GM21786 (cell line): ENCODE measurements at regions not wholly inside any gene's neighbourhood (a gene's known extent, or its start where the extent isn't known, plus 50 kb on each side); places are given as distances from the start of the nearest gene placed in this dataset.

Experiments
- ATAC-seq: cut with Tn5 transposase; IDR thresholded peaks from one replicate; pipeline ENCODE4 v1.9.1; 2021; ENCODE audit not compliant: unreplicated experiment

- ATAC-seq: no peak
These were observed 87.9 kb upstream of the SPRY1 start for GRCh38 chr4:123308667-123309066.

DNA sequence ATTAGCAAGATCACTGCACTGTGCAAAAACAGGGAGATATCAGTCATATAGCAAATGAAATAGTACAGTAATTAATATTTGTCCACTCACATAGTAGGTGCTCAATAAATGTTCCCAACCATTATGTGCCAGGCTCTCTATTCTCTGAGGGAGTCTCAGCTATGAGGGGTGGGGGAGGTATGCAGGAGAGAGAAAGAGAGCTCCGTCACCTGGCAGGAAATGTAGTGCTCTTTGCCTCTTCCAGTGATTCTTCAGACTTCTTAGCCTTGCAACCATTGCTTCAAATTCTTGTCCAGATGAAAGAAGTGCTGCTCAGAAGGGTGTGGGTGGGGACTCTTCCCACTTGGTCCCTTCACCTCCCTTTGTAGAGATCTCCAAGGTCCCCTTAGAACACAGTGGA is 84.5 kb upstream of the SPRY1 start:
- ATAC-seq: no peak

- no peak for ATAC-seq
These were observed 83.5 kb upstream of the SPRY1 start for GRCh38 chr4:123312951-123313592.

DNA sequence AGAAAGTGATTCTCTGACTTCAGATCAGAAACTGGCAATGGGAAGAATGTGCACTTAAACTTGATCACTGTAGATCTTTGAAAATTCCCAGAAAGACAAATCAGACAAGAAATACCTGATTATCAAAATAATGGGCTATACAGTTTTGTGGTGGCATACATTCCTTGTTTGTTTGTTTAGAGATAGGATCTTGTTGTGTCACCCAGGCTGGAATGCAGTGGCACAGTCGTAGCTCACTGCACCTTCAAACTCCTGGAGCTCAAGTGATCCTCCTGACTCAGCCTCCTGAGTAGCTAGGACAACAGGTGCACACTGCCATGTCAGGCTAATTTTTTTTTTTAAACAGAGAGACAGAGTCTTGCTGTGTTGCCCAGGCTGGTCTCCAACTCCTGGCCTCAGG is 81.0 kb upstream of the SPRY1 start:
- ATAC-seq: no peak

DNA sequence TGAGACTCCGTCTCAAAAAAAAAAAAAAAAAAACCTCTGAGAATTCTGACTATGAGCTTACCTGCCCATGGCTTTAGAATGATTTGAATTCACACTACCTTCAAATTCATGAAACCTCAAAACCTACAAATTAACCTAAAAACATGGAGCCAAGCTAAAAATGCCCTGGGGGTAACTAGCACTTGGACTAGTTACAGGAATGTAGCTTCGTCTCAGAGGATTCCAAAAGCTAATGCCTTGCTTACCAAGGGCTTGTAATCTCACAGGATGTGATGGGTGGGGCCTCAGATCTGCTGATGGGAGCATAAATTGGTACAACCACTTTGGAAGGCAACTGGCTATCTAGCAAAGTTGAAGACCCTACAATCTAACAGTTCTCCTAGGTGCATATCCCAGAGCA is 79.4 kb upstream of the SPRY1 start:
- ATAC-seq: no peak

DNA sequence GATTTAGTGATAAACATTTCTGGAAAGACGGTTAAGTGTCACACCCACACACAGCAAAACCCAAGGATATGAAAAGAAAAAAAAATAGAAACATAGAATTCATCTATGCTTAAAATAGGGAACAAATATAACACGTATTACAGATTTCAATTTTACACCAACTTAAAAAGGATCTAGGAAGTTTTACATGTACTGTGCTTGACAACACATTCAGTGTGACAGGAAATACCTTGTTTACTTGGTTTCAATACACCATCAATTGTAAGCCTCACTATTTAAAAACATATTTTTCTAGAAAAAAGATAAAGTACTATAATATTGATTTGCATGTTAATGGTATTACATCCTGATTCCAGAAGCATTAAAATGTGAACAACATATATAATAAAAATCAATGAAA is 77.0 kb upstream of the SPRY1 start:
- peak; percentile 69 for ATAC-seq

DNA sequence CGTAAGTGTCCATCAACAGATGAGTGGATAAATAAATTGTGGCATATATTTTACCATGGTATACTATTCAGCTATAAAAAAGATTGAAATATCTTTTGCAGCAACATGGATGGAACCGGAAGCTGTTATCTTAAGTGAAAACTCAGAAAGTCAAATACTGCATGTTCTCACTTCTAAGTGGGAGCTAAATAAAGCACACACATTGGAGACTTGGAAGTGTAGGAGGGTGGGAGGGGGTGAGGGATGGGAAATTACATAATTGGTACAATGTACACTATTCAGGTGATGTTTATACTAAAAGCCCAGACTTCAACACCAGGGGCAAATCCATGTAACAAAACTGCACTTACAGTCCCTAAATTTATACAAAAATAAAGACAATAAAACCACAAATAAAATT is 72.6 kb upstream of the SPRY1 start:
- no peak for ATAC-seq

GRCh38 chr4:123325241-123325681 is 71.3 kb upstream of the SPRY1 start:
- ATAC-seq: peak; percentile 98

DNA sequence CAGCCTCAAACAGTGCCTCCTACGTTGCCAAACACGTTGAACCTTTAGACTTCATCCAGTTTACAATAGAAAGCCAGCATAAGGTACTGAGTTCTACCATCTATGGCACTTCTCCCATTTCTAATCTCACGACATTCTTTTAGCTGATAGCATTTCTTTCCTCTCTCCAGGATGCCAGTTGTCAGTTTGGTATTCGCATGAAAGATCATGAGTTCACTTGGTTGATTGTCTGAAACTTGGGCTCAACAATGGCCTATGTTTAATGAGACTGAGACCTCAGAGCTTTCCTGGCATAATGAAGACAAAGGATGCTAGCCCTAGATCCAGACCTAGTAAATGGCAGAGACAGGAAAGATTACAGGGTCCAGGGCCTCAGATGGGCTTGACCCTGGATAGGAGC is 69.2 kb upstream of the SPRY1 start:
- no peak for ATAC-seq

- no peak for ATAC-seq
These were observed 68.7 kb upstream of the SPRY1 start for GRCh38 chr4:123327846-123328429.

DNA sequence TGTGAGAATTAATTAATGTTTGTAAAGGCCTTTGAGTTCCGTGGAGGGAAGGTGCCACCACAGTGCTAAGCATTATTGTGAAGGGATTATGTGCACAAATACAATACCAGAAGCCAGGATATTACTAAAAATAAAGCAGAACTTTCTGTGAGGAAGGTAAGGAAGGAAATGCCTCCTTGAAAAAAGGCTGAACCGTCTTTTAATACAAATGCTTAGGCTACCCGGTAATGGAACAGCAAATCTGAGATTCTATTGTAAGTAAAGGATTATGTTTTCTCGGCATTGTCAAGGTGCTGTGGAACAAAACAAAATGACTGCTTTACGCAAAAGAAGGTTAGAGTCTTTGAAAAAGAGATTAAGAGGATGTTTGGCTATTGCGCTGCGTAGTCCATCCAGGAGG is 57.9 kb upstream of the SPRY1 start:
- ATAC-seq: no peak

DNA sequence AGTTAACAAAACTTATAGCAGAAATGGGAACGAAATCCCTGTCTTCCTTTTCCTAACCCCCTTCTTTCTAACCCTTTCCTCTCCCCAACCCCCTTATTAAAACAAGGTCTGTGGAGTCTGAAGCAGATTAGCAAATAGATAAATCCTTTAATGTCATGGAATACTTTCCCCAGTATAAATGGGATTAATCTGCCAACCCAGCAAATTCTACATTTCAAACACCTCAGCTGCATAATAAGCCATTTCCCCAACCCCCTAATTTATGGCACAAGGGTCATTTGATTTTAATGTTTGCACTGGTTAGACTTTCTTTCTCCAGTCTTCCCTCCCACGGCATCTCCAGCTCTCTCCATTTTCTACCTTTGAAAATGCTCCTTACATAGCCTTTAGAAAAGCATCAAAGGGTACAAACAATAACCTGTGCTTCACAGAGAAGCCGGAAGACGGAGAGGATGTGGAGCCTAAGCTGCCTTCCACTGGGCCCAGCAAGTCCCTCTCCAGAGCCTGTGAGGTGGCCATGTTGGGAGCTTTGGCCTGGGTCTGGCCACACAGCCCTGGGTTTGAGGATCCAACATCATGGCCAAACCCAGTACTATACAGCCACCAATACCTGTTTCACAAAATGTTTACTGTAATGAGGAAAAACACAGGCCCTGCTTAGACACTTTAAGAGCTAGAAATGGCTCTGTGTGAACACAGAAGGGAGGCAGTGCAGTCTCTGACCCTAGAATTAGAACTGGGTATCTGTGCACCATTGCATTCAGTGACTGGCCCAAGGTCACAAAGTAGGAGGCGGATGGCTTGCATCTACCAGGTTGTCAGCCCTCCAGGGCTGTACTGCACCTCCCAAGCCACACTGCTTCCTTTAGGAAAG is 56.9 kb upstream of the SPRY1 start:
- no peak for ATAC-seq

GRCh38 chr4:123340381-123340701 is 56.3 kb upstream of the SPRY1 start:
- ATAC-seq: no peak

GRCh38 chr4:123342498-123342897 is 54.1 kb upstream of the SPRY1 start:
- no peak for ATAC-seq

- ATAC-seq: no peak
These were observed 53.1 kb upstream of the SPRY1 start for GRCh38 chr4:123343400-123344041.

GRCh38 chr4:123345137-123345934 is 51.3 kb upstream of the SPRY1 start:
- ATAC-seq: peak; percentile 29

- ATAC-seq: peak; percentile 1
These were observed 50.7 kb upstream of the SPRY1 start for GRCh38 chr4:123345935-123346300.

DNA sequence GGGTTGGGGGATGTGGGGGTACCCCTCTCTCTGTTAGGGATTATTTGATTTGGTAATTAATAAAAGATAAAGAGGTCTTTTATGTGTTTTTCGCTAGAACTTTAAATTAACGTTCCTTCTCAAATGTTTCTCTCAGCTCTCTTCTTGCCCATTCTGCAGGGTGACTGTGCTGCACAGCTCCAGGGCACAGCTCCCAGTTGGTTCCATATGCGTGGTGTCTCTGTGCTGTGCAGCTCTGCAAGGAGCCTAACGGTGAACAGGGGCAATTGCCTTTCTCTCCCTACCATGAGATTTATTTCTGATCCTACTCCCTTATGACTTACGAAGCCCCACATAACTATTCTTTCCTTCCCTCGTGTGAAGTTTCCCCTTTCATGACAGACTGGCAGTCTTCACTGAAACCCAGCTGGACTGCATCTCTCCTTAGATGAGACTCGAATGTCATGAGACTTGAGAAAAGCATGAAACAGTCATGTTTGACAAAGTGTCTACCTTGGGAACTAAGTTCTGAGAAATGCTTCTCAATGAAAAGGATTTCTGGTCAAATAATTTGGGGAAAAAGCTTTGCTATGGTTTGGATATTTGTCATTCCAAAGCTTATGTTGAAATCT is 50.2 kb upstream of the SPRY1 start:
- peak; percentile 35 for ATAC-seq
